Smooth muscle cell (in vitro differentiated cells): ENCODE measurements at regions not wholly inside any gene's neighbourhood (a gene's known extent, or its start where the extent isn't known, plus 50 kb on each side); places are given as distances from the start of the nearest gene placed in this dataset.
"Not testable (repeated sequence)": the region's sequence is repeated elsewhere in the genome, so short reads cannot be mapped to it uniquely, and the experiment has no call there.

Experiments used
- DNase-seq: peaks from one replicate; lab custom pipeline; 2025; ENCODE audit not compliant: unreplicated experiment; lab: John Stamatoyannopoulos, UW
- H2AFZ ChIP-seq: fragments of 200-600 bp; sonication (generic); 2 replicates; pipeline ENCODE4 v1.6.0; 2016; ENCODE audit warnings: antibody characterized with exemption, low read depth, mild to moderate bottlenecking
- H3F3A ChIP-seq: fragments of 200-600 bp; sonication (generic); 2 replicates; pipeline ENCODE4 v1.6.0; 2017; ENCODE audit warnings: antibody characterized with exemption, low read depth
- H3K27ac ChIP-seq: fragments of 200-600 bp; sonication (generic); 2 replicates; pipeline ENCODE4 v1.5.1; 2016; ENCODE audit warnings: low read depth, mild to moderate bottlenecking
- H3K27me3 ChIP-seq: fragments of 200-600 bp; sonication (generic); 2 replicates; pipeline ENCODE4 v1.6.1; 2016; ENCODE audit warnings: low read depth, mild to moderate bottlenecking
- H3K36me3 ChIP-seq: fragments of 200-600 bp; sonication (generic); 2 replicates; pipeline ENCODE4 v1.5.1; 2016; ENCODE audit warnings: low read depth
- H3K4me1 ChIP-seq: fragments of 200-600 bp; sonication (generic); 2 replicates; pipeline ENCODE4 v1.5.1; 2016; ENCODE audit warnings: low read depth
- H3K4me2 ChIP-seq: fragments of 200-600 bp; sonication (generic); 2 replicates; pipeline ENCODE4 v1.6.0; 2016; ENCODE audit warnings: mild to moderate bottlenecking
- H3K4me3 ChIP-seq: fragments of 200-600 bp; sonication (generic); 2 replicates; pipeline ENCODE4 v1.5.1; 2016; ENCODE audit warnings: mild to moderate bottlenecking
- H3K79me2 ChIP-seq: fragments of 200-600 bp; sonication (generic); 2 replicates; pipeline ENCODE4 v1.6.0; 2016; ENCODE audit warnings: low read depth, mild to moderate bottlenecking
- H3K9ac ChIP-seq: fragments of 200-600 bp; sonication (generic); 2 replicates; pipeline ENCODE4 v1.6.0; 2016; ENCODE audit warnings: low read depth
- H3K9me3 ChIP-seq: fragments of 200-600 bp; sonication (generic); replicated peaks from 2 replicates; pipeline ENCODE4 v1.5.1; 2016; ENCODE audit warnings: low read depth
- H4K20me1 ChIP-seq: fragments of 200-600 bp; sonication (generic); 2 replicates; pipeline ENCODE4 v1.6.0; 2016; ENCODE audit warnings: low read depth
- WGBS: methylation state at CpG from one replicate; pipeline ENCODE4 v1.1.7; 2016; ENCODE audit warnings: low lambda C conversion rate; 5-methylcytosine and 5-hydroxymethylcytosine counted together
- TF ChIP-seq, protein P1 (sequence below): fragments of 200-600 bp; sonication (generic); IDR thresholded peaks from 2 replicates; pipeline ENCODE4 v1.5.1; 2017; ENCODE audit warnings: borderline replicate concordance, mild to moderate bottlenecking, antibody characterized with exemption; ENCODE audit not compliant: insufficient read depth, poor library complexity, severe bottlenecking

DNA sequence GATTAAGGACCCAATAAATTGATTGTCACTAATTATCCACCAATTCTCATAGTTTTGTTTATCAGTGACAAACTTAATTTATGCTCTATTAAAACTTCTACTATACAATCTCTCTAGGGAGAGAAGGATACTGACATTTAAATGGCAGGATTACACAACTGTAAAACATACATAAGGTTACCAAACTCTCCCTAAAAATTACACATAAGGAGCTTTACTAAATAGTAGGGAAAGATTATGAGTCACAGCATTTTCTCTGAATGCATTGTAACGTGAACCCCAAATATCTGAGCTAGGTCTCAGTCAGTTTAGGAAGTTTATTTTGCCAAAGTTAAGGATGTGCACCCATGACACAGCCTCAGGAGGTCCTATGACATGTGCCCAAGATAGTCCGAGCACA is 2140.6 kb downstream of the NCAM2 start:
- H3K4me1 ChIP-seq: no peaks in the 10 kb centered on the region
- no peaks in the 10 kb centered on the region for H3K79me2 ChIP-seq
- DNase-seq: no peak
- TF ChIP-seq, protein P1, sequence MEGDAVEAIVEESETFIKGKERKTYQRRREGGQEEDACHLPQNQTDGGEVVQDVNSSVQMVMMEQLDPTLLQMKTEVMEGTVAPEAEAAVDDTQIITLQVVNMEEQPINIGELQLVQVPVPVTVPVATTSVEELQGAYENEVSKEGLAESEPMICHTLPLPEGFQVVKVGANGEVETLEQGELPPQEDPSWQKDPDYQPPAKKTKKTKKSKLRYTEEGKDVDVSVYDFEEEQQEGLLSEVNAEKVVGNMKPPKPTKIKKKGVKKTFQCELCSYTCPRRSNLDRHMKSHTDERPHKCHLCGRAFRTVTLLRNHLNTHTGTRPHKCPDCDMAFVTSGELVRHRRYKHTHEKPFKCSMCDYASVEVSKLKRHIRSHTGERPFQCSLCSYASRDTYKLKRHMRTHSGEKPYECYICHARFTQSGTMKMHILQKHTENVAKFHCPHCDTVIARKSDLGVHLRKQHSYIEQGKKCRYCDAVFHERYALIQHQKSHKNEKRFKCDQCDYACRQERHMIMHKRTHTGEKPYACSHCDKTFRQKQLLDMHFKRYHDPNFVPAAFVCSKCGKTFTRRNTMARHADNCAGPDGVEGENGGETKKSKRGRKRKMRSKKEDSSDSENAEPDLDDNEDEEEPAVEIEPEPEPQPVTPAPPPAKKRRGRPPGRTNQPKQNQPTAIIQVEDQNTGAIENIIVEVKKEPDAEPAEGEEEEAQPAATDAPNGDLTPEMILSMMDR: no peak
- no peaks in the 10 kb centered on the region for H3K27me3 ChIP-seq
- H3K9me3 ChIP-seq: no peaks in the 10 kb centered on the region
- no peak overlapping the region for H3K27ac ChIP-seq
- H3K4me2 ChIP-seq: no peak overlapping the region
- H2AFZ ChIP-seq: no peak overlapping the region
- no peak overlapping the region for H3K9ac ChIP-seq
- H4K20me1 ChIP-seq: no peaks in the 10 kb centered on the region
- H3K4me3 ChIP-seq: no peak overlapping the region
- no peaks in the 10 kb centered on the region for H3F3A ChIP-seq
- WGBS: 86% methylated on average over 2 of the region's 2 CpGs
- no peaks in the 10 kb centered on the region for H3K36me3 ChIP-seq

DNA sequence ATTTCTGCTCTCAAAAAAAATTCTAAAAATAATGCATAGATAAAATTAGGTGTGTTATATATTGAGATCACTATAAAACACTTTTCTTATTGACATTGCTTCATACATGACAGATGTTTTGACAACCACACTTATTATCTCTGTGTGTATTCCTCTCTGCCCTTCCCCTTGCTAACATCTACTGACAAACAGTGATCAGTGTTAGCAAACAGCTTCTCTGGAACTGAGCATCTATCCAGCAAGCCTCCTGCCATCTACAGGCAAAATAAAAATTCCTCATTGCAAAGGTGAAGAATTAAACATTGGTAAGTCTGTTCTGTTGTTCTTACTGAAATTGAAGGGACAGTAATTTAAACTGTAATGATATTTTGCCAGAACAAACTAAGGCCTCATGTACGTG is 2153.9 kb downstream of the NCAM2 start:
- TF ChIP-seq, protein P1: no peak
- Histone ChIP-seq H4K20me1 (no peaks in the 10 kb centered on the region), H3K36me3 (no peaks in the 10 kb centered on the region), H3K27ac (no peak overlapping the region), H3K9me3 (no peaks in the 10 kb centered on the region), H3K4me2 (no peak overlapping the region), H3K4me3 (no peak overlapping the region), H3K9ac (no peak overlapping the region), H3K27me3 (no peaks in the 10 kb centered on the region), H3F3A (no peaks in the 10 kb centered on the region), H3K79me2 (no peaks in the 10 kb centered on the region), H2AFZ (no peak overlapping the region), H3K4me1 (no peaks in the 10 kb centered on the region)
- WGBS: 79% methylated on average over 1 of the region's 1 CpG
- no peak for DNase-seq

DNA sequence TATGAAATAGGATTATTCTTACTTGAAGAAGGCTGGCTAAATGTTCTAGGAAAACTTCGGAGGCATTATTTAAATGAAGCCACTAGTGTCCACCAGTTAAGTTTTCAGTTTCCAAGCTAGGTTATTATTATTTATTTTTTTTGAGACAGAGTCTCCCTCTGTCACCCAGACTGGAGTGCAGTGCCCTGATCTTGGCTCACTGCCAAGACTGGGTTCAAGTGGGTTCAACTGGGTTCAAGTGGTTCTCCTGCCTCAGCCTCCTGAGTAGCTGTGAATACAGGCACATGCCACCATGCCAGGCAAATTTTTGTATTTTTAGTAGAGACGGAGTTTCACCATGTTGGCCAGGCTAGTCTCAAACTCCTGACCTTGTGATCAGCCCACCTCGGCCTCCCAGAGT is 2155.6 kb downstream of the NCAM2 start:
- H2AFZ ChIP-seq, H3F3A ChIP-seq, DNase-seq, H3K79me2 ChIP-seq, H3K9ac ChIP-seq, H4K20me1 ChIP-seq, H3K9me3 ChIP-seq, H3K4me2 ChIP-seq, H3K36me3 ChIP-seq, H3K4me1 ChIP-seq, H3K27ac ChIP-seq, H3K4me3 ChIP-seq, H3K27me3 ChIP-seq: not testable (repeated sequence)
- 96% methylated on average over 3 of the region's 3 CpGs for WGBS

DNA sequence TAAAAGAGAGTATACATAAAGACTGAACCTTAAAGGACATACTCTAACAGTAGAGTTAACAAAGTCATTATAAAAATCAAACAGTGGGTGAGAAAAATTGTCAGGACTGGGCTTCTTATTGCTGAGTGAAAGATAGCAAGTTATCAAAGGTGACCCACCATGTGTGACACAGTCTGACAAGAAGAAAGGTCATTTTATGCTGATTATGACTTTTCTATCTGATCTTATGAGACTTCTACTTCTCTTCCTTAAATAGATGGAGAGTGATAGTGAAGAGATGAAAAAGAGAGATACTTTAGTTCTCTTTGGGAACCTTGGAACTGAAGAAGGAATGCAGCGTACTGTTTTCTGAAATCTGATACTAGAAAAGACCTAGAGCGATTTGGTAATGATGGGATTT is 2157.1 kb downstream of the NCAM2 start:
- WGBS: 87% methylated on average over 2 of the region's 2 CpGs
- TF ChIP-seq, protein P1: no peak
- DNase-seq: no peak

More for the DNA sequence above, 2157.1 kb downstream of the NCAM2 start:
- Histone ChIP-seq H3F3A (no peaks in the 10 kb centered on the region), H3K9me3 (no peaks in the 10 kb centered on the region), H3K79me2 (no peaks in the 10 kb centered on the region), H4K20me1 (no peaks in the 10 kb centered on the region), H3K4me3 (no peak overlapping the region), H3K9ac (no peak overlapping the region), H3K4me1 (no peaks in the 10 kb centered on the region), H3K36me3 (no peaks in the 10 kb centered on the region), H3K27ac (no peak overlapping the region), H3K27me3 (no peaks in the 10 kb centered on the region), H3K4me2 (no peak overlapping the region), H2AFZ (no peak overlapping the region)
